GM12874 (cell line): ENCODE measurements at regions not wholly inside any gene's neighbourhood (a gene's known extent, or its start where the extent isn't known, plus 50 kb on each side); places are given as distances from the start of the nearest gene placed in this dataset.

Experiments
- TF ChIP-seq, protein P1 (sequence below): IDR thresholded peaks from 2 replicates; pipeline ENCODE4 v1.5.1; 2011; ENCODE audit warnings: low read depth, mild to moderate bottlenecking, control low read depth, low read length, moderate library complexity; ENCODE audit not compliant: insufficient read depth

DNA sequence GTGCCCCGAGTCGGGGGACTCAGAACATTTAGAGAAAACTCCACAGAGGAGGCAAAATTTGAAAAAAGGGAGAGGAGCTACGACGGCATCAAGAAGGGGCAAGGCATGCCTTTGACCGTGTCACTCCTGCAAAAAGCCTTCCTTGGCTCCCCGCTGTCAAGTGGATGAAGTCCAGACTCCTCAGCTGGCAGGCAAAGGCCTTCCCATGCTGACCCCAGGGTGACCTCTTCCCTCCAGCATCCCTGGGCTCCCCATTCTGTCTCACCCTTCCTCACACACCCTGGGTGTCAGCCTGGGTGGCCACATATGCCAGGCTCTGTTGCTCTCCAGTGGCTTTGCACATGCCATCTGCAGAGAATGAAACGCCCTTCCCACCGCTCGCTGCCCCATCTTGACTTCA, 88.4 kb upstream of the ZMIZ1 start:
- TF ChIP-seq, protein P1, sequence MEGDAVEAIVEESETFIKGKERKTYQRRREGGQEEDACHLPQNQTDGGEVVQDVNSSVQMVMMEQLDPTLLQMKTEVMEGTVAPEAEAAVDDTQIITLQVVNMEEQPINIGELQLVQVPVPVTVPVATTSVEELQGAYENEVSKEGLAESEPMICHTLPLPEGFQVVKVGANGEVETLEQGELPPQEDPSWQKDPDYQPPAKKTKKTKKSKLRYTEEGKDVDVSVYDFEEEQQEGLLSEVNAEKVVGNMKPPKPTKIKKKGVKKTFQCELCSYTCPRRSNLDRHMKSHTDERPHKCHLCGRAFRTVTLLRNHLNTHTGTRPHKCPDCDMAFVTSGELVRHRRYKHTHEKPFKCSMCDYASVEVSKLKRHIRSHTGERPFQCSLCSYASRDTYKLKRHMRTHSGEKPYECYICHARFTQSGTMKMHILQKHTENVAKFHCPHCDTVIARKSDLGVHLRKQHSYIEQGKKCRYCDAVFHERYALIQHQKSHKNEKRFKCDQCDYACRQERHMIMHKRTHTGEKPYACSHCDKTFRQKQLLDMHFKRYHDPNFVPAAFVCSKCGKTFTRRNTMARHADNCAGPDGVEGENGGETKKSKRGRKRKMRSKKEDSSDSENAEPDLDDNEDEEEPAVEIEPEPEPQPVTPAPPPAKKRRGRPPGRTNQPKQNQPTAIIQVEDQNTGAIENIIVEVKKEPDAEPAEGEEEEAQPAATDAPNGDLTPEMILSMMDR, result no peak

DNA sequence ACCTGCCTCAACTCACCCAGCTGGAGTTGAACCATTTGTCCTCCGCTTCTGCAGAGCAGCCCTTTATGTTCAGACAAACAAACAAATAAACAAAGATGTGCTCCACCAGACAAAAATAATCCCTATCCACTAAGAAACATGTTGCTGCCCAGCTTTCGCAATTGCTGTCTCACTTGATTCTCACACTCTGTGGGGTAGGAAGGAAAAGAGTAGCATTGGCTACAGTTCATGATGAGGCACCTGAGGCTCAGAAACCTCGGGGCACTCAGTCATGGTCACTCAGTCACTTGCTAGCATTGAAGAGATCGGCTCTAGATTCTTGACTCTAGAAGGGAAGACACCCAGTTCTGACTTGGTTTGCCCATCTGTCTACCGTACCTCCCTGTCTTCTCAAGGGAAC, 88.0 kb upstream of the ZMIZ1 start:
- TF ChIP-seq, protein P1, result no peak

GRCh38 chr10:78981257-78981969, 87.4 kb upstream of the ZMIZ1 start:
- TF ChIP-seq, protein P1, result no peak

DNA sequence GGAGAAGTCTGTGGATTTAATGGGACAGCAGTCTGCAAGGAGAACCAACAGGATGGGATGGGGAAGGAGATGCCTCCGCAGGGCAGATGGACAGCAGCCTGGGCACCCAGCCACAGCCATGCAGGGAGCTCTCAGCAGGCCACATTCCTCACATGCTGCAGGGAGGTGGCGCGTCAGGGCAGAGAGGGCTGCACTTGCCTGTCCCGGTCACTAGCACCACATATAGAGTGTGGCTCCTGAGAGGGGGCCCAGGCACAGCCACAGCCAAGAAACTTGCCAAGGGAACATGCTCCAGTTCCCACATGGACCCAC, 86.8 kb upstream of the ZMIZ1 start:
- TF ChIP-seq, protein P1, result no peak

- TF ChIP-seq, protein P1, result no peak
These were observed 86.0 kb upstream of the ZMIZ1 start for GRCh38 chr10:78982726-78983125.

DNA sequence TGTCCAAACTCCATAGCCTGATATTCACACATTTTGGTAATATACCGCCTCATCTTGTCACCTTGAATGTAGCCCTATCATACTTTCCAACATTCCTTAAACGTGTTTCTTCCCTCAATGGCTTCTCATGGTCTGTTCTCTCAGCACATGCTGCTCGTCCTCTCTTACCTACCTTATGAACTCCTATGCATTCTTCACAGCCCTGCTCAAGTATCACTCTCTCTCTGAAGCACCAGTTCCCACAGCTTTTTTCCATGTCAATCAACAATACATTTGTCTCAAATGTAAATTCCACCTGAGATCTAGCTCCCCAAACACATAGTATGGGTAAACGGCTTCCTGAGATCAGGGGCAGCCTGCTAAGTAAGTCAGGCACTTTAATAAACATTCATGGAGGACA, 85.2 kb upstream of the ZMIZ1 start:
- TF ChIP-seq, protein P1, result no peak

GRCh38 chr10:78985973-78986818, 82.6 kb upstream of the ZMIZ1 start:
- TF ChIP-seq, protein P1, result no peak
